Mucosa of gallbladder (tissue), 1 donor: ENCODE measurements at regions not wholly inside any gene's neighbourhood (a gene's known extent, or its start where the extent isn't known, plus 50 kb on each side); places are given as distances from the start of the nearest gene placed in this dataset.
"Not testable (repeated sequence)": the region's sequence is repeated elsewhere in the genome, so short reads cannot be mapped to it uniquely, and the experiment has no call there.

Source experiments
- DNase-seq: peaks from one replicate; pipeline ENCODE4 v3.0.0-alpha.2; 2020; ENCODE audit warnings: low spot score
- donor health status: DM: no; HTN: no; CAD: no.

- DNase-seq = no peak
These were observed 244.7 kb upstream of the WSB1 start for GRCh38 chr17:27049104-27049784.

- no peak for DNase-seq
These were observed 228.3 kb upstream of the WSB1 start for GRCh38 chr17:27065588-27065987.

GRCh38 chr17:27066315-27066714 lies 227.6 kb upstream of the WSB1 start:
- no peak for DNase-seq

GRCh38 chr17:27069842-27070508 lies 223.9 kb upstream of the WSB1 start:
- DNase-seq = no peak

- DNase-seq = no peak
These were observed 223.1 kb upstream of the WSB1 start for GRCh38 chr17:27070836-27071235.

GRCh38 chr17:27072885-27073284 lies 221.0 kb upstream of the WSB1 start:
- no peak for DNase-seq

- DNase-seq = no peak
These were observed 217.1 kb upstream of the WSB1 start for GRCh38 chr17:27076814-27077213.

GRCh38 chr17:27078296-27078695 lies 215.6 kb upstream of the WSB1 start:
- no peak for DNase-seq

GRCh38 chr17:27079660-27080059 lies 214.3 kb upstream of the WSB1 start:
- DNase-seq = no peak

GRCh38 chr17:27081002-27081638 lies 212.8 kb upstream of the WSB1 start:
- DNase-seq = no peak

- DNase-seq = no peak
These were observed 211.7 kb upstream of the WSB1 start for GRCh38 chr17:27082023-27082774.

- DNase-seq = no peak
These were observed 211.1 kb upstream of the WSB1 start for GRCh38 chr17:27082775-27083154.

- no peak for DNase-seq
These were observed 210.3 kb upstream of the WSB1 start for GRCh38 chr17:27083408-27084185.

GRCh38 chr17:27085517-27085916 lies 208.4 kb upstream of the WSB1 start:
- DNase-seq = no peak

GRCh38 chr17:27086526-27086925 lies 207.4 kb upstream of the WSB1 start:
- DNase-seq = no peak

- no peak for DNase-seq
These were observed 205.8 kb upstream of the WSB1 start for GRCh38 chr17:27087935-27088766.

- no peak for DNase-seq
These were observed 205.2 kb upstream of the WSB1 start for GRCh38 chr17:27088767-27089078.

- DNase-seq = not testable (repeated sequence)
These were observed 204.6 kb upstream of the WSB1 start for GRCh38 chr17:27089079-27089928.

- DNase-seq = no peak
These were observed 204.0 kb upstream of the WSB1 start for GRCh38 chr17:27089929-27090247.

- not testable (repeated sequence) for DNase-seq
These were observed 203.4 kb upstream of the WSB1 start for GRCh38 chr17:27090450-27091042.
